Lower leg skin (tissue), 3 donors: ENCODE measurements at regions not wholly inside any gene's neighbourhood (a gene's known extent, or its start where the extent isn't known, plus 50 kb on each side); places are given as distances from the start of the nearest gene placed in this dataset.

Experiments
- CTCF ChIP-seq, 3 donors: fragments of 450-650 bp; IDR thresholded peaks; one replicate each; pipeline ENCODE4 v1.5.1; 2016; ENCODE audit warnings: antibody characterized with exemption in 3 of 3, mild to moderate bottlenecking in 3 of 3, moderate library complexity in 2 of 3
- POLR2A ChIP-seq, 2 donors: fragments of 450-650 bp; IDR thresholded peaks; one replicate each; pipeline ENCODE4 v1.6.1; 2016 to 2017; ENCODE audit warnings: antibody characterized with exemption in 2 of 2, mild to moderate bottlenecking in 1 of 2, moderate library complexity in 1 of 2

- TF ChIP-seq POLR2A (IDR thresholded peaks at IDR 0.05) (no peak), CTCF (IDR thresholded peaks at IDR 0.05) (no peak)
Observed at GRCh38 chr7:16320099-16320660, 101.2 kb downstream of the CRPPA start.
